Activated naive CD8-positive, alpha-beta T cell treated with anti-CD3 and anti-CD28 coated beads for 36 hours (primary cell): ENCODE measurements at regions not wholly inside any gene's neighbourhood (a gene's known extent, or its start where the extent isn't known, plus 50 kb on each side); places are given as distances from the start of the nearest gene placed in this dataset.

ENCODE experiments used
- DNase-seq: peaks from one replicate; pipeline ENCODE4 v3.0.0; 2021
- H3K27ac Mint-ChIP-seq: one replicate; pipeline ENCODE4 v1.8.0; 2022; ENCODE audit warnings: mild to moderate bottlenecking, moderate library complexity, mixed read lengths
- H3K27me3 Mint-ChIP-seq: one replicate; pipeline ENCODE4 v1.8.0; 2022; ENCODE audit warnings: mild to moderate bottlenecking, mixed read lengths
- H3K36me3 Mint-ChIP-seq: one replicate; pipeline ENCODE4 v1.8.0; 2021; ENCODE audit warnings: mild to moderate bottlenecking, mixed read lengths
- H3K4me1 Mint-ChIP-seq: one replicate; pipeline ENCODE4 v1.8.0; 2021; ENCODE audit warnings: mixed read lengths
- H3K4me3 Mint-ChIP-seq: one replicate; pipeline ENCODE4 v1.8.0; 2022; ENCODE audit warnings: mild to moderate bottlenecking, moderate library complexity, mixed read lengths
- H3K9me3 Mint-ChIP-seq: one replicate; pipeline ENCODE4 v1.8.0; 2022; ENCODE audit warnings: mixed read lengths

GRCh38 chr6:14031516-14031915 is 86.1 kb upstream of the CD83 start:
- Mint-ChIP-seq H3K36me3 (no peaks in the 10 kb centered on the region), H3K27me3 (peaks cover 19% of the 10 kb centered on the region), H3K9me3 (no peaks in the 10 kb centered on the region), H3K27ac (no peak overlapping the region), H3K4me1 (peaks cover 3% of the 10 kb centered on the region), H3K4me3 (no peak overlapping the region)
- DNase-seq: no peak

- no peaks in the 10 kb centered on the region for H3K9me3 Mint-ChIP-seq
- no peak overlapping the region for H3K4me3 Mint-ChIP-seq
- peaks cover 3% of the 10 kb centered on the region for H3K4me1 Mint-ChIP-seq
- H3K36me3 Mint-ChIP-seq: no peaks in the 10 kb centered on the region
- no peak overlapping the region for H3K27ac Mint-ChIP-seq
- H3K27me3 Mint-ChIP-seq: peaks cover 14% of the 10 kb centered on the region
- no peak for DNase-seq
Measured at GRCh38 chr6:14035071-14035847, 82.3 kb upstream of the CD83 start.

DNA sequence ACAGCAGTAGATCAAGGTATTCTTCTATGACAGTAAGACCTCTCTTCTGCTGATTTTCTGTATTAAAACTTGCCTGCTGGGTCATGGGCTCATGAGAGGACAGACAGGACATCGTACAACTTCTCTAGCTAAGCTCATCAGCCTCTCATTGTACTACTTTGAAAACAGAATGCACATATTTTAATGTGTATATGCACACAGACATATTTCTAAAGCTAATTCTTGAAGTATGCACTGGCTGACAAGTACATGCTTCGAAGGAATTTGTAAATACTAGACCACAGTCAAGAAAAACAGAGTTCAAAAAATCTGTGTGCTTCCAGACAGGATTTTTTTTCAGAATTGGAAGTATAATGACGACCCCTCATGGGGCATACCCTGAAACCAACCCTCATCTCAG is 81.7 kb upstream of the CD83 start:
- Mint-ChIP-seq H3K27ac (no peak overlapping the region), H3K36me3 (no peaks in the 10 kb centered on the region), H3K9me3 (no peaks in the 10 kb centered on the region), H3K27me3 (peaks cover 14% of the 10 kb centered on the region), H3K4me1 (peaks cover 3% of the 10 kb centered on the region), H3K4me3 (no peak overlapping the region)
- no peak for DNase-seq

DNA sequence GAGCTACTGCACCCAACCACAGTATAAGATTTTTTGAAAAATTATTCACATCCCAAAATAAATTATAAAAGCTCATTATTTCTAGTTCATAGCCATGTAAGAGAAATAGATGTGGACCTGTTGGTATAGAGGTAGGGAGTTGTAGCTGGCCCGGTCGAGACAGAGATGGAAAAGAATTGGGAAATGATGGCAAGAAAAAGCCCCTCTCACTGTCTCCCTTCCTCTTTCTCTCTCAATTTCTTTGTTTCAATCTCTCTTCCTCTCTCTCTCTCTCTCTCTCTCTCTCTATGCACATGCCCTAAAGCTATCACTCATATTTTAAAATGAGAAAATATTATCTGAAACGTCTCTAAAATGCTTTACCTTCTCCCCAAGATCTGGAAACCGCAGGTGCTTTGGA is 80.7 kb upstream of the CD83 start:
- Mint-ChIP-seq H3K27ac (no peak overlapping the region), H3K4me3 (no peak overlapping the region), H3K4me1 (peaks cover 3% of the 10 kb centered on the region), H3K36me3 (no peaks in the 10 kb centered on the region), H3K27me3 (peaks cover 19% of the 10 kb centered on the region), H3K9me3 (no peaks in the 10 kb centered on the region)
- no peak for DNase-seq

GRCh38 chr6:14037402-14038277 is 79.9 kb upstream of the CD83 start:
- H3K9me3 Mint-ChIP-seq: no peaks in the 10 kb centered on the region
- no peak for DNase-seq
- H3K27me3 Mint-ChIP-seq: peaks cover 20% of the 10 kb centered on the region
- no peak overlapping the region for H3K4me3 Mint-ChIP-seq
- no peak overlapping the region for H3K27ac Mint-ChIP-seq
- H3K36me3 Mint-ChIP-seq: no peaks in the 10 kb centered on the region
- H3K4me1 Mint-ChIP-seq: peaks cover 3% of the 10 kb centered on the region

DNA sequence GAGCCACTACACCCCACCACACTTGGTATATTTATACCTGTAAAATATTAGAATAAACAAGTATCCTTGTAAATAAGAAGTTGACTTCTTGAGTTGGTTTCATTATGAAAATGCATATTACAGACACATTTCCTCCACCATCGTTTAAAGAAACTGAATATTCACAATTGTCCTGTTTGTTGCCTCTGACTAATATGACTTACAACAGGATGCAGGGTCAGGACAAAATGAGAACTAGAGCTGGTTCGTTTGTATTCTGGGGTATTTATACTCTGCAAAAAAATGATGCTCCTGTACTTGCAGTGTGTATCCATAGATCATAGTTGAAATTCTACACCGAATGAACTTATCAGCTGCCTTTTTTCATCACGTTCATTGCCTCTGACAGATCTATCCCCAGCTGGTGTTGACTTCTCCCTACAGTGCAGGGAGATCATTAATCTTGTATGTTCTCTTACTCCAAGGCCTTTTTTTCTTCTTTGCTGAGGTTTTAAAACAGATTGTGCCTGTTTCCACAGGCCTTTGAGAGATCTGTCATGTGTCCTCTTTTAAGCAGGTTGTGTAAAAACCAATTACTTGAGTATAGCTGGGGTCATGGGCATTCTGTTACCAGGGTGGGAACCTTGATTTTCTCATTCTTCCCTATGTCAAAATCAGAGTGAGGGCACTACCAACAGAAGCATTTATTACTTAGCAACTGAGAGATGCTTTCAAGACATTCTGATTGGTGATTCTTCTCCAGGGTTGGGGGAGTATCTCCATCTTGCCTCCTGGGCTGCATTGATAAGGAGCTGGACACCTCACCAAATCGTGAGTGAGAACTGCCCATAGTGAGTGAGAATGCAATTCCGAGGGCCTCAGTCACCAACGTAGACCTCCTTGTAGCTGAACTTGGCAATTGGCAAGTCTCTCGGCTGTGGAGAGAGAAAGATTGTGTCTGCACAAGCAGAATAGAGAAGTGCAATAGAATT is 78.8 kb upstream of the CD83 start:
- Mint-ChIP-seq H3K4me1 (peaks cover 3% of the 10 kb centered on the region), H3K27me3 (peaks cover 20% of the 10 kb centered on the region), H3K9me3 (no peaks in the 10 kb centered on the region), H3K27ac (no peak overlapping the region), H3K4me3 (no peak overlapping the region), H3K36me3 (no peaks in the 10 kb centered on the region)
- DNase-seq: no peak

DNA sequence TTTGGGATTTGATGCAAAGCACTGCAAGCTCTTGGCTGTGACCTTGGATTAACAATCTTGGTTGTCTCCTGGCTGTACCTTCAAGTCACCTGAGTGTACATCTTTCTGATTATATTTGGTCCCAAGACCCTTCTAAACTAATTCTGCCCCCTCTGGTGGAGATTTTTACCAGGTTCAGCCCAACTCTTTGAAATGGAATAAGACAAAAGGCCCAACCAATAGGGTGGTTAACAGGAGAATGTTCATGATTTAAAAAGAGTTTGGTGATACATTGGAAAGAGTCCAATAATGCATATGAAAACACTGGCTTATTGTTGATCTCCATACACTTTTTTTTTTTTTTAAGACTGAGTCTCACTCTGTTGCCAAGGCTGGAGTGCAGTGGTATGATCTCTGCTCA is 77.5 kb upstream of the CD83 start:
- Mint-ChIP-seq H3K36me3 (no peaks in the 10 kb centered on the region), H3K4me3 (no peak overlapping the region), H3K9me3 (no peaks in the 10 kb centered on the region), H3K4me1 (peaks cover 3% of the 10 kb centered on the region), H3K27me3 (peaks cover 12% of the 10 kb centered on the region), H3K27ac (no peak overlapping the region)
- no peak for DNase-seq

DNA sequence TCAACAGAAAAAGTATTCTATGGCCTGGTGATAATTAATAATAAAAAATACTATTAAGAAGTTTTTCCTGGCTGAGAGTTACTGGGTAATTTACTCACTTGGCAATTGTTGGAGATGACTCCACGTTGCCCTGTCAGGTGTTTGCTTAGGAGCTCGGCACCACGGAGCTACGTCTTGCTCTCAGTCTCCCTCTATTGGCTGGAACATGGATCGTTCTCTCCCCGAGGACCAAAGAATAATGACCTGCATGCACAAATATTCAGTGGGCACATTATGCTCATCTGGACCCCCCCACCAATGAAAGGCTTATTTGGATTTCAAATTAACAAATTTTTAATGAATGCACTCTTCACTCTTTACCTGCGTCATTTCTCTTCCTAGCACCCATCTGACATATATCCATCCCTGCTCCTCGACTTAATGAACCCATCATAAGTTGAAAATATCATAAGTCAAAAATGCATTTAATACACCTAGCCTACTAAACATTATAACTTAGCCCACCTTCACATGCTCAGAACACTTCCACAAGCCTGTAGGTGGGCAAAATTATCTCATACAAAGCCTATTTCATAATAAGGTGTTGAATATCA is 71.0 kb upstream of the CD83 start:
- no peaks in the 10 kb centered on the region for H3K4me1 Mint-ChIP-seq
- no peaks in the 10 kb centered on the region for H3K9me3 Mint-ChIP-seq
- peaks cover 10% of the 10 kb centered on the region for H3K27me3 Mint-ChIP-seq
- no peak overlapping the region for H3K27ac Mint-ChIP-seq
- peak; percentile 35 for DNase-seq
- no peak overlapping the region for H3K4me3 Mint-ChIP-seq
- no peaks in the 10 kb centered on the region for H3K36me3 Mint-ChIP-seq

DNA sequence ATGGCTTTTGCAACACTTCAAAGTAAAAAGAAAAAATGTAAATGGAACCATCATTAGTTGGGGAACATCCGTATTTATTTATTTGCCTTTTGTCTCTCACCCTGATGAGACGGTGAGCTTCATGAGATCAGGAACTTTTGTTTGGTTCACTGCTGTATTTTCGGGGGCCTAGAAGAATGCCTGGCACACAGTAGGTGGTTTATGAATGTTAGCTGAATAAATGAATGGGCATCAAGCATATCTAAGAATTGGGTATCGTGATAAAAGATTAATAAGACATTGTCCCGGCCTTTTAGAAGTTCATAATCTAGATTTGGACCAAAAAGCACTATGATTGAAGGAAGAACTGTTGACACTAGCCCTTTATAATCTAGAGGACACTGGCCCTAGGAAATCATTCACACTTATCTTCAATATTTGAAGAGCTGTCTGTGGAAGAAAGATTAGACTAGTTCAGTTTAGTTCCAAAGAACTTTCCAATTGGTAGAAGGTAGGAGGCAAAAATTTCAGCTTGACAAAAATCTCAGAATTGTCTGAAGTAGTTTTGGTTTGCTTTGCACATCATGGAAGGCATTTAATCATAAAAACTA is 70.3 kb upstream of the CD83 start:
- Mint-ChIP-seq H3K27me3 (peaks cover 6% of the 10 kb centered on the region), H3K27ac (no peak overlapping the region), H3K4me1 (no peaks in the 10 kb centered on the region), H3K4me3 (no peak overlapping the region), H3K36me3 (no peaks in the 10 kb centered on the region), H3K9me3 (no peaks in the 10 kb centered on the region)
- no peak for DNase-seq

DNA sequence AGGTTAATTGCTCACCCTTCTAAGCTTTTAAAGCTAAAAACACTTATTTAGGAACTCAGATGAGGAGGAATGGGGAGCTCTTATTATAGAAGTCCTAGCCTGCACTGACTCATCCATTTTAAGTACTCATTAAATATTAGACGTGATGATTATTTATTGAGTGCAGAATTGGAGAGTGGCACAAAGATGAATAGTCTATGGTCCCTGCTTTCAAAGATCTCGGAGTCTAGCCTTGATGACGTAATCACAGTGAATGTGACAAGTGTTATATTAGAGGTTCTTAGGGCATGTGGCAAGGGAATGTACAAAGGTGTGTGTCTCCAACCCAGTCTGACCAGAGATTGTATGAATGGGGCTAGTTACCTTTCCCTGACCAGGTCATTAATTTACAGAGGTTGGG is 68.7 kb upstream of the CD83 start:
- Mint-ChIP-seq H3K27ac (no peak overlapping the region), H3K27me3 (peaks cover 6% of the 10 kb centered on the region), H3K4me1 (no peaks in the 10 kb centered on the region), H3K4me3 (no peak overlapping the region), H3K36me3 (no peaks in the 10 kb centered on the region), H3K9me3 (no peaks in the 10 kb centered on the region)
- DNase-seq: no peak

- no peaks in the 10 kb centered on the region for H3K4me1 Mint-ChIP-seq
- peaks cover 2% of the 10 kb centered on the region for H3K27me3 Mint-ChIP-seq
- no peak overlapping the region for H3K4me3 Mint-ChIP-seq
Measured at GRCh38 chr6:14051355-14051754, 66.2 kb upstream of the CD83 start.

GRCh38 chr6:14053811-14054210 is 63.8 kb upstream of the CD83 start:
- no peaks in the 10 kb centered on the region for H3K9me3 Mint-ChIP-seq
- no peak overlapping the region for H3K27ac Mint-ChIP-seq
- H3K4me1 Mint-ChIP-seq: no peaks in the 10 kb centered on the region
- H3K36me3 Mint-ChIP-seq: no peaks in the 10 kb centered on the region
- H3K4me3 Mint-ChIP-seq: no peak overlapping the region
- no peak for DNase-seq
- no peaks in the 10 kb centered on the region for H3K27me3 Mint-ChIP-seq

More at GRCh38 chr6:14051355-14051754, 66.2 kb upstream of the CD83 start:
- Mint-ChIP-seq H3K27ac (no peak overlapping the region), H3K9me3 (no peaks in the 10 kb centered on the region), H3K36me3 (no peaks in the 10 kb centered on the region)
- DNase-seq: no peak

GRCh38 chr6:14055541-14055940 is 62.0 kb upstream of the CD83 start:
- Mint-ChIP-seq H3K36me3 (no peaks in the 10 kb centered on the region), H3K27me3 (peaks cover 6% of the 10 kb centered on the region), H3K4me3 (no peak overlapping the region), H3K9me3 (no peaks in the 10 kb centered on the region), H3K4me1 (no peaks in the 10 kb centered on the region), H3K27ac (no peak overlapping the region)
- DNase-seq: no peak

GRCh38 chr6:14058029-14058695 is 59.4 kb upstream of the CD83 start:
- H3K27me3 Mint-ChIP-seq: peaks cover 9% of the 10 kb centered on the region
- no peaks in the 10 kb centered on the region for H3K36me3 Mint-ChIP-seq
- H3K9me3 Mint-ChIP-seq: peaks cover 2% of the 10 kb centered on the region
- no peak overlapping the region for H3K4me3 Mint-ChIP-seq
- H3K27ac Mint-ChIP-seq: no peak overlapping the region
- H3K4me1 Mint-ChIP-seq: no peaks in the 10 kb centered on the region
- DNase-seq: no peak
